HCT116 (cell line): ENCODE measurements at regions not wholly inside any gene's neighbourhood (a gene's known extent, or its start where the extent isn't known, plus 50 kb on each side); places are given as distances from the start of the nearest gene placed in this dataset.

Experiments used
- ATAC-seq: fragments of 200-7000 bp; cut with Tn5 transposase; 2 replicates; pipeline ENCODE4 v1.9.1; 2020; ENCODE audit warnings: mild to moderate bottlenecking, moderate library complexity
- BruUV-seq: library from RNA; stranded (reverse); fragments of 400-500 nt; replicated peaks from 2 replicates; lab custom pipeline; 2021; lab: Mats Ljungman, UMichigan
- CTCF ChIA-PET: fragments of 300-600 bp; sonication (Branson Sonifier 250); formaldehyde crosslinking; loops from one replicate; lab custom pipeline; 2021; ENCODE audit warnings: antibody characterized with exemption; lab: Charles Lee
- POLR2A ChIA-PET: fragments of 300-600, 350-600 bp; sonication (Branson Sonifier 250); formaldehyde crosslinking; loops from one replicate; lab custom pipeline; 2021; ENCODE audit warnings: antibody characterized with exemption; lab: Charles Lee
- RAD21 ChIA-PET, 2 experiments: fragments of 300-600 bp; sonication (Branson Sonifier 250); formaldehyde crosslinking; loops; one replicate each; lab custom pipeline; 2023; ENCODE audit warnings: low total read pairs in 2 of 2; ENCODE audit not compliant: uncharacterized antibody in 2 of 2, unreplicated experiment in 2 of 2, low non-redundant PET in 1 of 2; lab: Charles Lee
- DNase-seq: peaks from one replicate; pipeline ENCODE4 v3.0.0-alpha.2; 2010; ENCODE audit warnings: low read depth, low spot score
- H2AFZ ChIP-seq: fragments of 200-600 bp; shearing (Covaris generic), sonication (generic); 2 replicates; pipeline ENCODE4 v1.6.1; 2017; ENCODE audit warnings: low read depth, mixed run types, mixed read lengths, antibody characterized with exemption, low read length; ENCODE audit not compliant: poor library complexity, severe bottlenecking
- H3K27ac ChIP-seq: 2 replicates; pipeline ENCODE4 v1.5.1; 2012; ENCODE audit warnings: low read depth, low read length
- H3K27me3 ChIP-seq: fragments of 200-600 bp; sonication (generic); 2 replicates; pipeline ENCODE4 v1.6.1; 2016; ENCODE audit warnings: mixed run types, low read length, mixed read lengths; ENCODE audit not compliant: insufficient read depth
- H3K36me3 ChIP-seq, 2 experiments: fragments of 200-500 bp in 1 of 2; fragments of 200-600 bp in 1 of 2; sonication (Bioruptor generic) in 1 of 2; sonication (generic) in 1 of 2; 2 replicates each; pipeline versions ENCODE4 v1.5.1 to v1.6.1; 2014 to 2016; ENCODE audit warnings: low read length in 2 of 2, inconsistent platforms in 1 of 2, mixed read lengths in 1 of 2, mixed run types in 1 of 2; ENCODE audit not compliant: insufficient read depth in 2 of 2, control insufficient read depth in 1 of 2
- H3K4me1 ChIP-seq, 2 experiments: fragments of 200-600 bp in 1 of 2; sonication (generic) in 1 of 2; 2 replicates each; pipeline versions ENCODE4 v1.5.1 to v1.6.1; 2012 to 2017; ENCODE audit warnings: low read length in 2 of 2, inconsistent platforms in 1 of 2, mild to moderate bottlenecking in 1 of 2, mixed read lengths in 1 of 2, mixed run types in 1 of 2, moderate library complexity in 1 of 2; ENCODE audit not compliant: insufficient read depth in 2 of 2, control insufficient read depth in 1 of 2
- H3K4me2 ChIP-seq: fragments of 200-600 bp; sonication (generic); 2 replicates; pipeline ENCODE4 v1.6.1; 2017; ENCODE audit warnings: mixed run types, low read length, mixed read lengths
- H3K4me3 ChIP-seq, 2 experiments: fragments of 200-600 bp in 1 of 2; sonication (generic) in 1 of 2; replicated peaks in 1 of 2; 2 replicates each; pipeline ENCODE4 v1.5.1; 2011 to 2016; ENCODE audit warnings: low read length in 2 of 2, control low read depth in 1 of 2, low read depth in 1 of 2, mild to moderate bottlenecking in 1 of 2, mixed read lengths in 1 of 2, mixed run types in 1 of 2
- H3K79me2 ChIP-seq: fragments of 200-600 bp; sonication (generic); 2 replicates; pipeline ENCODE4 v1.6.1; 2017; ENCODE audit warnings: mild to moderate bottlenecking, mixed run types, low read length, moderate library complexity, mixed read lengths; ENCODE audit not compliant: insufficient read depth
- H3K9ac ChIP-seq: fragments of 200-600 bp; sonication (generic); 2 replicates; pipeline ENCODE4 v1.6.1; 2016; ENCODE audit warnings: low read length, mixed read lengths
- H3K9me2 ChIP-seq: fragments of 200-600 bp; sonication (generic), shearing (Covaris generic); 2 replicates; pipeline ENCODE4 v1.6.1; 2017; ENCODE audit warnings: mixed run types, mild to moderate bottlenecking, moderate library complexity; ENCODE audit not compliant: insufficient read depth
- H3K9me3 ChIP-seq, 2 experiments: fragments of 200-500 bp in 1 of 2; fragments of 200-600 bp in 1 of 2; sonication (Bioruptor generic) in 1 of 2; sonication (generic) in 1 of 2; 2 replicates each; pipeline ENCODE4 v1.6.1; 2014 to 2017; ENCODE audit warnings: low read length in 2 of 2, mixed read lengths in 2 of 2, inconsistent platforms in 1 of 2, low read depth in 1 of 2, mild to moderate bottlenecking in 1 of 2, mixed run types in 1 of 2, moderate library complexity in 1 of 2; ENCODE audit not compliant: control insufficient read depth in 1 of 2, insufficient read depth in 1 of 2
- H4K20me1 ChIP-seq: fragments of 200-600 bp; sonication (generic), shearing (Covaris generic); 2 replicates; pipeline ENCODE4 v1.6.1; 2017; ENCODE audit warnings: mixed run types, mild to moderate bottlenecking, moderate library complexity; ENCODE audit not compliant: insufficient read depth
- CBX3 ChIP-seq: IDR thresholded peaks from 2 replicates; pipeline ENCODE4 v1.6.1; 2012; ENCODE audit warnings: low read depth
- CEBPB ChIP-seq: IDR thresholded peaks from 2 replicates; pipeline ENCODE4 v1.6.1; 2012; ENCODE audit warnings: low read depth
- EGR1 ChIP-seq: IDR thresholded peaks from 2 replicates; pipeline ENCODE4 v1.6.1; 2012; ENCODE audit warnings: low read depth
- ELF1 ChIP-seq: IDR thresholded peaks from 2 replicates; pipeline ENCODE4 v1.6.1; 2012; ENCODE audit warnings: low read depth, borderline replicate concordance
- EZH2phosphoT487 ChIP-seq: fragments of 200-600 bp; IDR thresholded peaks from 2 replicates; pipeline ENCODE4 v1.6.1; 2018; ENCODE audit warnings: antibody characterized with exemption, borderline replicate concordance
- FOSL1 ChIP-seq: IDR thresholded peaks from 2 replicates; pipeline ENCODE4 v1.6.1; 2012; ENCODE audit warnings: low read depth
- JUND ChIP-seq: IDR thresholded peaks from 2 replicates; pipeline ENCODE4 v1.6.1; 2012
- RAD21 ChIP-seq: IDR thresholded peaks from 2 replicates; pipeline ENCODE4 v1.6.1; 2012; ENCODE audit warnings: low read depth, mild to moderate bottlenecking
- SRF ChIP-seq: IDR thresholded peaks from 2 replicates; pipeline ENCODE4 v1.6.1; 2012; ENCODE audit warnings: low read depth
- YY1 ChIP-seq: IDR thresholded peaks from 2 replicates; pipeline ENCODE4 v1.6.1; 2011; ENCODE audit warnings: low read length, low read depth, moderate library complexity, mild to moderate bottlenecking; ENCODE audit not compliant: insufficient replicate concordance; ENCODE audit errors: extremely low read depth
- ZFX ChIP-seq: fragments of 450-650 bp; IDR thresholded peaks from 2 replicates; pipeline ENCODE4 v1.6.1; 2017
- ZNF274 ChIP-seq: fragments of 200-500 bp; sonication (Bioruptor generic); IDR thresholded peaks from 2 replicates; pipeline ENCODE4 v1.6.1; 2014; ENCODE audit warnings: mild to moderate bottlenecking, low read depth, low read length, inconsistent platforms
- intact Hi-C: fragments of 100-400 bp; cut with micrococcal nuclease; formaldehyde crosslinking; loops from 2 replicates; pipeline ENCODE4 v1.10.0; 2022
- TF ChIP-seq, protein P1 (sequence below), 3 experiments: fragments of 200-600 bp in 1 of 3; sonication (generic) in 1 of 3; IDR thresholded peaks in 2 of 3; conservative IDR thresholded peaks in 1 of 3; 2 replicates each; pipeline ENCODE4 v1.5.1; 2012 to 2017; ENCODE audit warnings: low read depth in 2 of 3, low read length in 2 of 3, antibody characterized with exemption in 1 of 3, borderline replicate concordance in 1 of 3, control low read depth in 1 of 3, mild to moderate bottlenecking in 1 of 3, mixed read lengths in 1 of 3, mixed run types in 1 of 3, moderate library complexity in 1 of 3; ENCODE audit not compliant: insufficient read depth in 1 of 3
- TF ChIP-seq, protein P2 (sequence below): IDR thresholded peaks from 2 replicates; pipeline ENCODE4 v1.6.1; 2012
- TF ChIP-seq, protein P3 (sequence below): IDR thresholded peaks from 2 replicates; pipeline ENCODE4 v1.6.1; 2012; ENCODE audit warnings: low read depth

DNA sequence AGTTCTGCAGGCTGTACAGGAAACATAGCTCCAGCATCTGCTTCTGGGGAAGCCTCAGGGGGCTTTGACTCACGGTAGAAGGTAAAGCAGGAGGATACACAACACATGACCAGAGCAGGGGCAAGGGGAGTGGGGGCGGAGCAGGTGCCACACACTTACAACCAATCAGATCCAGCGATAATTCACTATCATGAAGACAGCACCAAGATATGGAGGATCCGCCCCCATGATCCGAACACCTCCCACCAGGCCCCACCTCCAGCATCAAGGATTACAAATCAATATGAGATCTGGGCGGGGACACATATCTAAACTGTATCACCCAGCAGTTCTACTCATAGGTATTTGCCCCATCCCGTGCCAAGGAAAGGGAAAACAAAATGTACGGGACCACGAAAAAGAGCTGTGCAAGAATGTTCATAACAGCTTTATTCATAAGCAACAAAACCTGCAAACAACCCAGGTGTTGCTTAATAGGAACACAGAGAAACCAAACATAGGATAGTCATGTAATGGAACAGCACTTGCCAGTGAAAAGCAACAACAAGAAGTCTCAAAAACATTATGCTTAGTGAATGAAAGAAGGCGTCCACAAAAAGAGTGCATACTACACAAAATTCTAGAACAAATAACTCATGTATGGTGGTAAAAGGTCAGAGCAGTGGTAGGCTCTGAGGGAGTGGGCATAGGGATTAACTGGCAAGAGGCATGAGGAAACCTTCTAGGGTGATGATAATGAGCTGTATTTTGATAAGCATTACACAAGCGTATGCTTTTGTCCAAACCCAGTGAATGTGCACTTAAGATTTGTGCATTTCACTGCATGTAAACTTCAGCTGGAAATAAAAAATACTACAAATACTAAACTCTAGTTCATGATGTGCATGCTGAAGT is 130.9 kb upstream of the FAM9B start:
- ChIA-PET CTCF (no interaction called here), POLR2A (no interaction called here), RAD21 (no interaction called here)
- ATAC-seq = no peak
- Histone ChIP-seq H3K79me2 (no peaks in the 10 kb centered on the region), H3K4me1 (no peaks in the 10 kb centered on the region), H3K9me3 (no peaks in the 10 kb centered on the region), H3K9ac (no peak overlapping the region), H3K27me3 (no peaks in the 10 kb centered on the region), H3K4me2 (no peak overlapping the region), H3K27ac (no peak overlapping the region), H2AFZ (no peak overlapping the region), H3K9me2 (no peaks in the 10 kb centered on the region), H3K36me3 (no peaks in the 10 kb centered on the region), H4K20me1 (no peaks in the 10 kb centered on the region), H3K4me3 (no peak overlapping the region)
- BruUV-seq = no TSS peak
- TF ChIP-seq EGR1 (no peak), CBX3 (no peak), RAD21 (no peak), FOSL1 (no peak)
- DNase-seq = no peak
- intact Hi-C loops = no loop called here

DNA sequence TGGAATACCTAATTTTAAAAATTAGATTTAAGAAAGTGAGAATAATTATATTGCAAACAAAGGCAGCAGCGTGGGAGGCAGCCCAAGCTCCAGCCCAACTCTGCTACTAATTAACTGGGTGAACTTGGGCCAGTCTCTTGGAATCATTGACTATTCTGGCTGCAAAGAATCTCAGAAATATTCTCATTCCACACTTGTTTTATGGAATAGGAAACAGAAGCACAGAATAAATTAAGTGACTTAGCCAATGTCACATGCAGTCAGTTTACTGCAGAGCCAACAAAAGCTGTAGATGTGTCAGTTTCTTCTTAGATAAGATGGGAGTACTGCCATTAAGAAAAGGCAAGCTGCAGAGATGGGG is 132.6 kb upstream of the FAM9B start:
- BruUV-seq = no TSS peak
- ChIA-PET POLR2A (no interaction called here), RAD21 (no interaction called here), CTCF (no interaction called here)
- Histone ChIP-seq H4K20me1 (no peaks in the 10 kb centered on the region), H3K4me1 (no peaks in the 10 kb centered on the region), H3K79me2 (no peaks in the 10 kb centered on the region), H3K9ac (no peak overlapping the region), H2AFZ (no peak overlapping the region), H3K9me3 (no peaks in the 10 kb centered on the region), H3K4me3 (no peak overlapping the region), H3K27me3 (no peaks in the 10 kb centered on the region), H3K9me2 (no peaks in the 10 kb centered on the region), H3K36me3 (no peaks in the 10 kb centered on the region), H3K4me2 (no peak overlapping the region), H3K27ac (no peak overlapping the region)
- no peak for TF ChIP-seq RAD21
- TF ChIP-seq, protein P1, sequence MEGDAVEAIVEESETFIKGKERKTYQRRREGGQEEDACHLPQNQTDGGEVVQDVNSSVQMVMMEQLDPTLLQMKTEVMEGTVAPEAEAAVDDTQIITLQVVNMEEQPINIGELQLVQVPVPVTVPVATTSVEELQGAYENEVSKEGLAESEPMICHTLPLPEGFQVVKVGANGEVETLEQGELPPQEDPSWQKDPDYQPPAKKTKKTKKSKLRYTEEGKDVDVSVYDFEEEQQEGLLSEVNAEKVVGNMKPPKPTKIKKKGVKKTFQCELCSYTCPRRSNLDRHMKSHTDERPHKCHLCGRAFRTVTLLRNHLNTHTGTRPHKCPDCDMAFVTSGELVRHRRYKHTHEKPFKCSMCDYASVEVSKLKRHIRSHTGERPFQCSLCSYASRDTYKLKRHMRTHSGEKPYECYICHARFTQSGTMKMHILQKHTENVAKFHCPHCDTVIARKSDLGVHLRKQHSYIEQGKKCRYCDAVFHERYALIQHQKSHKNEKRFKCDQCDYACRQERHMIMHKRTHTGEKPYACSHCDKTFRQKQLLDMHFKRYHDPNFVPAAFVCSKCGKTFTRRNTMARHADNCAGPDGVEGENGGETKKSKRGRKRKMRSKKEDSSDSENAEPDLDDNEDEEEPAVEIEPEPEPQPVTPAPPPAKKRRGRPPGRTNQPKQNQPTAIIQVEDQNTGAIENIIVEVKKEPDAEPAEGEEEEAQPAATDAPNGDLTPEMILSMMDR (IDR thresholded peaks at IDR 0.05 in 2 of 3, conservative IDR thresholded peaks at IDR 0.05 in 1 of 3; ENCODE audit: borderline replicate concordance in 1 of 3, insufficient read depth in 1 of 3, low read depth in 2 of 3, low read length in 2 of 3) = no peak
- TF ChIP-seq ELF1 = no peak
- no peak for TF ChIP-seq YY1
- no peak for TF ChIP-seq EGR1
- TF ChIP-seq SRF = no peak
- no peak for TF ChIP-seq EZH2phosphoT487
- no peak for TF ChIP-seq CEBPB
- no peak for TF ChIP-seq ZFX
- TF ChIP-seq, protein P2, sequence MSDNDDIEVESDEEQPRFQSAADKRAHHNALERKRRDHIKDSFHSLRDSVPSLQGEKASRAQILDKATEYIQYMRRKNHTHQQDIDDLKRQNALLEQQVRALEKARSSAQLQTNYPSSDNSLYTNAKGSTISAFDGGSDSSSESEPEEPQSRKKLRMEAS = no peak
- no peak for TF ChIP-seq CBX3
- no peak for TF ChIP-seq ZNF274
- TF ChIP-seq JUND = no peak
- TF ChIP-seq, protein P3, sequence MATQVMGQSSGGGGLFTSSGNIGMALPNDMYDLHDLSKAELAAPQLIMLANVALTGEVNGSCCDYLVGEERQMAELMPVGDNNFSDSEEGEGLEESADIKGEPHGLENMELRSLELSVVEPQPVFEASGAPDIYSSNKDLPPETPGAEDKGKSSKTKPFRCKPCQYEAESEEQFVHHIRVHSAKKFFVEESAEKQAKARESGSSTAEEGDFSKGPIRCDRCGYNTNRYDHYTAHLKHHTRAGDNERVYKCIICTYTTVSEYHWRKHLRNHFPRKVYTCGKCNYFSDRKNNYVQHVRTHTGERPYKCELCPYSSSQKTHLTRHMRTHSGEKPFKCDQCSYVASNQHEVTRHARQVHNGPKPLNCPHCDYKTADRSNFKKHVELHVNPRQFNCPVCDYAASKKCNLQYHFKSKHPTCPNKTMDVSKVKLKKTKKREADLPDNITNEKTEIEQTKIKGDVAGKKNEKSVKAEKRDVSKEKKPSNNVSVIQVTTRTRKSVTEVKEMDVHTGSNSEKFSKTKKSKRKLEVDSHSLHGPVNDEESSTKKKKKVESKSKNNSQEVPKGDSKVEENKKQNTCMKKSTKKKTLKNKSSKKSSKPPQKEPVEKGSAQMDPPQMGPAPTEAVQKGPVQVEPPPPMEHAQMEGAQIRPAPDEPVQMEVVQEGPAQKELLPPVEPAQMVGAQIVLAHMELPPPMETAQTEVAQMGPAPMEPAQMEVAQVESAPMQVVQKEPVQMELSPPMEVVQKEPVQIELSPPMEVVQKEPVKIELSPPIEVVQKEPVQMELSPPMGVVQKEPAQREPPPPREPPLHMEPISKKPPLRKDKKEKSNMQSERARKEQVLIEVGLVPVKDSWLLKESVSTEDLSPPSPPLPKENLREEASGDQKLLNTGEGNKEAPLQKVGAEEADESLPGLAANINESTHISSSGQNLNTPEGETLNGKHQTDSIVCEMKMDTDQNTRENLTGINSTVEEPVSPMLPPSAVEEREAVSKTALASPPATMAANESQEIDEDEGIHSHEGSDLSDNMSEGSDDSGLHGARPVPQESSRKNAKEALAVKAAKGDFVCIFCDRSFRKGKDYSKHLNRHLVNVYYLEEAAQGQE = no peak
- intact Hi-C loops = no loop called here
- DNase-seq (no peak), ATAC-seq (no peak)
